ENCODE measurements at regions not wholly inside any gene's neighbourhood (a gene's known extent, or its start where the extent isn't known, plus 50 kb on each side); places are given as distances from the start of the nearest gene placed in this dataset.
"Not testable (repeated sequence)": the region's sequence is repeated elsewhere in the genome, so short reads cannot be mapped to it uniquely, and the experiment has no call there.

DNA sequence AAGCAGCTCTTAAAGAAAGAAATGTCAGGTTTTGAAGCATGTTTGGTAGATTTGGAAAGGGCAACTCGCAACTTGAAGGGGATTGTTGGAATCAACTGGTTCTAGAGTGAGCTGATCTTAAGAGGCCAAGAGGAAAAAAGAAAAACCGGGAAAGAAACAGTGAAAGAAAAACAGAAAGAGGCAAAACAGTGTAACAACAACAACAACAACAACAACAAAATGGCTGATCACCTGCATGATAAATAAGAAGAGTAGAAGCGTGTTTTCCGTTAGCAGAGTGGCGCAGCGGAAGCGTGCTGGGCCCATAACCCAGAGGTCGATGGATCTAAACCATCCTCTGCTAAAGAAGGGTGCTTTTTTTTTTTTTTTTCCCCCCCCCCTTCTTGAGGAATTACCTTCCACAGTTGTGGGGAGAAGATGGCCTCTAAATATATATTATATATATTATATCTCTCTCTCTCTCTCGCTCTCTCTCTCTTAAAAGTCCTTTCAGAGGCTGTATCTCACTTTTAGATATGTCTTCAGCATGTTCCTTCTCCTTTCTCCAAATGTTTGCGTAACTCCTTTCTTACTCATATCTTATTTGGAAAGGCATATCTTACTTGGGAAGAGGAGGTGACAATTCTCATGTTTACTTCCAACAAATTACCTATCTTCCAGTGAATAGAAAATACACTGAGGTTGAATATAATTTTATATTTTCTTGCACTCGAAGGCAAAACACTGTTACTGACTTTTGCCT lies 134.4 kb downstream of the OR2B2 start:
- DNase-seq (ENCODE audit: low spot score) (no peak), ATAC-seq (no peak)
- intact Hi-C loops (cut with DNase I): no loop called here

DNA sequence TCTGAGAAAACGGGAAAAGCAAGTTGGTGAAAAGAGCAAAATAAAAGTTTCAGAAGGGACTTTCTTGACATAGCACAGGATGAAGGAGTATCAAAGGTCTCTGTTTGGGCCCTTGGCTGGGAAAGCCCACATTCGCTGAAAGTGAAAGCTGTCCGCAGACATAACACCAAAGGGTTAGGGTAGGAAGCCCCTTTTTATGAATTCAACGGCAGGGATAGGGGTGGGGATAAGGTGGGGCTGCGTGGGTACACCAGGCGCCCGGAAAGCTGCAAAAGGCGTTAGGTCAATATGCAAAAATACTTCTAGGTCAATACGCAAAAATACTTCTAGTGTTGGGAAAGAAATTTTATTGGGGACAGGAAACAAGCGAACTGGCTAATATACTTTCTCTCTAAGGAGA lies 135.1 kb downstream of the OR2B2 start:
- intact Hi-C loops (cut with DNase I): no loop called here
- DNase-seq (ENCODE audit: low spot score) (no peak), ATAC-seq (no peak)

DNA sequence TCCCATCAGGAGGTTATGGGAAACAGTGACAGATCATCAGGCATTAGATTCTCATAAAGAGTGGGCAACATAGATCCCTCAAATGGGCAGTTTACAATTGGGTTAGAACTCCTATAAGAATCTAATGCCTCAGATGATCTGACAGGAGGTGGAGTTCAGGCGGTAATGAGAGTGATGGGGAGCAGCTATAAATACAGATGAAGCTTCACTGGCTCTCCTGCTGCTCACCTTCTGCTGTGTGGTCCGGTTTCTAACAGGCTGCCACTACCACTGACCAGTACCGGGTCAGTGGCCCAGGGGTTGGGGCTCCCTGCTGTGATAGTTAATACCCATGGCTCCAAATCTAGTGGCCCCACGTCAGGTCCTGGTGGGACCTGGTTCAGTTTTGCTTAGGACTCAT lies 135.7 kb downstream of the OR2B2 start:
- no peak for DNase-seq (ENCODE audit: low spot score)
- ATAC-seq: no peak
- intact Hi-C loops (cut with DNase I): no loop called here

DNA sequence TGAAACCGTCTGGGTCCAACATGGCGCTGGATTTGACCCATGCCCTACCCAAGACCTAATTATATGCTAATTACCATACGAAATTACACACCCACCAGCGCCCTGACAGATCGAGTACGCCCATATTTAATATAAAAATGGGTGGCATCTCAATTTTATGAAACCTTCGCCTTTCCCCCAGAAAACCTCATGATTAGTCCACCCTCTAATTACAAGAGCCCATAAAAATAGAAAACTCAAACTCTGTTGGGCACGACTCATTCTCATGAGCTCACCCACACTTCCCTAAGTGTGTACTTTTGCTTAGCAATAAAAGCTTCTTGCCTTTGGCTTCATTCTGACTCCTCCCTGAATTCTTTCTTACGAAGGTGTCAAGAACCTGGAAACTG lies 136.4 kb downstream of the OR2B2 start:
- DNase-seq (ENCODE audit: low spot score): no peak
- no peak for ATAC-seq
- intact Hi-C loops (cut with DNase I): no loop called here

DNA sequence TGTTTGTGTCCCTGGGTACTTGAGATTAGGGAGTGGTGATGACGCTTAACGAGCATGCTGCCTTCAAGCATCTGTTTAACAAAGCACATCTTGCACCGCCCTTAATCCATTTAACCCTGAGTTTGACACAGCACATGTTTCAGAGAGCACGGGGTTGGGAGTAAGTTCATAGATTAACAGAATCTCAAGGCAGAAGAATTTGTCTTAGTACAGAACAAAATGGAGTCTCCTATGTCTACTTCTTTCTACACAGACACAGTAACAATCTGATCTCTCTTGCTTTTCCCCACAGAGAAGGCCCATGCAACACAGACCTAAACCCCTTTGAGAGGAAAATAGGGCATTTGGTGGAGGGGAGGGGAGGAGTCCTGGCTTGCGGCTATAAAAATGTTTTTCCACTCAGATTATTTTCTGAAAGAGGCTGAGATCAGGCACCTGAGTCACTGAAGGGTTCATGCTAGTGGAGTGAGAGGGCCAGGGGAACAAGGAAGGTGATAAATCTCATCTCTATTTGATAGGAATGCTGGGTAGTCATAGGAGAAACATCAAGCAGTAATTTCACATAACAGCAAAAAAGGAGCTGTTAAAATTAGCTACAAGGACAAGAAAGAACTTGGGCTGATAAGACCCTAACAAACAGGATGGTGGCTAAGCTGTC lies 136.9 kb downstream of the OR2B2 start:
- DNase-seq (ENCODE audit: low spot score); ATAC-seq; intact Hi-C loops (cut with DNase I): not testable (repeated sequence)

DNA sequence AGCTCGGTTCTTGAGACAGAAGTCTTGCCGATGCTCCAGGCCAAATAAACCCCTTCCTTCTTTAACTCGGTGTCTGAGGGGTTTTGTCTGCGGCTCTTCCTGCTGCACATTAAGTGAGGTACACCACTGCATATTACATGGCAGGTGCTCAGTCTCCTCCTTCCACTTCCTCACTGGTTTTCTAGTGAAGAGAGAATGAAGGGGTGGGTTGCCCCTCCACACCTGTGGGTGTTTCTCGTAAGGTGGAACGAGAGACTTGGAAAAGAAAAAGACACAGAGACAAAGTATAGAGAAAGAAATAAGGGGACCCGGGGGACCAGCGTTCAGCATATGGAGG lies 138.0 kb downstream of the OR2B2 start:
- intact Hi-C loops (cut with DNase I); ATAC-seq; DNase-seq (ENCODE audit: low spot score): not testable (repeated sequence)

DNA sequence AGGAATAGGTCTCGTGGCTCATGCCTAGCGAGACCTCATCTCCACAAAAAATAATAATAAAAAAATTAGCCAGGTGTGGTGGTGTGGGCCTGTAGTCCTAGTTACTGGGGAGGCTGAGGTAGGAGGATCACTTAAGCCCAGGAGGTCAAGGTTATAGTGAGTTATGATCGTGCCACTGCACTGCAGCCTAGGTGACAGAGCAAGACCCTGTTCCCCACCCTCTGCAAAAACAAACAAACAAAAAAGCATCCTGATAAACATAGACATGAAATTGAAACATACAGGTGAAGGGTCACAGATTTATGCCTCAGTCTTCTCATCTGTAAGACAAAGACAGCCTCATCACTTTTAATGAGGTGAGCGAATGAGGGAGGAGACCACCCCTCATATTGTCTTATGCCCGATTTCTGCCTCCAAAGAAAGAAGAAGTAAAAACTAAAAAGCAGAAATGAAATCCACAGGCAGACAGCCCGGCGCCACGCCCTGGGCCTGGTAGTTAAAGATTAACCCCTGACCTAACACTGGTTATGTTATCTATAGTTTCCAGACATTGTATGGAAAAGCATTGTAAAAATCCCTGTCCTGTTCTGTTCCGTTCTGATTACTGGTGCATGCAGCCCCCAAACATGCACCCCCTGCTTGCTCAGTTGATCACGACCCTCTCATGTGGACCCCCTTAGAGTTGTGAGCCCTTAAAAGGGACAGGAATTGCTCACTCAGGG lies 138.5 kb downstream of the OR2B2 start:
- intact Hi-C loops (cut with DNase I): not testable (repeated sequence)

DNA sequence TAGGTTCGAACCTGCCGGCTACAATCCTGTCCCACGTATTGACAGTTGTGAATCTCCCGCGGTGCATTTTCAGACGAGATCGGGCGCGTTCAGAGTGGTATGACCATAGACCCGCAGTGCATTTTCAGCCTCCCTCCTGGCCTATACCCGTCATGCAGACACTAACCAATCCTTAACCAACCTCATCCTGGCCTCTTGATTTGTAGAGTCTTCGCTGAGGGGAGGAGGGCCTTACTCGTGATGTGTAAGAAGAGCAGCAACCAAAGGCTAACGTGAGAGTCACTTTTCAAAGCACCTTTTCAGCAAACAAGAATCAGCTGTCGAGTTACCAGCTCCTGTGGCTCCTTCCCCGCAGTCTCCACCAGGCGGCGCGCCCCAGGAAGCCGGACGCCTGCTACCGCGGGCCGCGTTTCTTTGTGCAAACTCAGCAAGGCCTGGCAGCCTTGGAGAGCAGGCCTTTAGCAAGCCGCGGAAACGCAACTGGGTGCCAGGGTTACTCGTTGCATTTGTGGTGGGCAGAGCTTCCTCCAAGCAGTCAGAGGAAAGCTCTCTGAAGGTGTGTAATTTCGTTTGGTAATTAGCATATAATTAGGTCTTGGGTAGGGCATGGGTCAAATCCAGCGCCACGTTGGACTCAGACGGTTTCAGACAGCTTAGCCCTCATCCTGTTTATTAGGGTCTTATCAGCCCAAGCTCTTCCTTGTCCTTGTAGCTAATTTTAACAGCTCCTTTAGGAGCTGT lies 139.8 kb downstream of the OR2B2 start:
- intact Hi-C loops (cut with DNase I): no loop called here
- peak; percentile 94 for ATAC-seq
- DNase-seq (ENCODE audit: low spot score): peak; percentile 89

More for the DNA sequence above, 138.5 kb downstream of the OR2B2 start:
- not testable (repeated sequence) for DNase-seq (ENCODE audit: low spot score); ATAC-seq

DNA sequence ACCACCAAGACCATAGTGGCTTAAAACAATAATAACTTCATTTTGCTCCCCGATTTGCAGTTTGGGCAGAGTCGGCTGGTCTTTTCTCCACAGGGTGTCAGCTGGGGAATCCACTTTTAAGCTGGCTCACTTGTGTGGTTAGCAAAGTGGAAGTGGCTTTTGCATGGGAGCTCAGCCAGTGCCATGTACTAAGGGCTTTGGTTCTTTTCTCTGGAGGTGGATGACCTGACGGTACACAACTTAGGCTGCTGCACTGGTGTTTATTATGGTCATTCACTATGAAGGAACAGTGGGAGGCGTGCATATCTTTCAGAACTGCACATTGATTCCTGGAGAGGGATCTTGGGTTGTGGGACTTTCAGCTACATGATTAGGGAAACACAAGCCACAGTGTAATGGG lies 141.0 kb downstream of the OR2B2 start:
- intact Hi-C loops (cut with DNase I): no loop called here
- ATAC-seq (no peak), DNase-seq (ENCODE audit: low spot score) (no peak)

DNA sequence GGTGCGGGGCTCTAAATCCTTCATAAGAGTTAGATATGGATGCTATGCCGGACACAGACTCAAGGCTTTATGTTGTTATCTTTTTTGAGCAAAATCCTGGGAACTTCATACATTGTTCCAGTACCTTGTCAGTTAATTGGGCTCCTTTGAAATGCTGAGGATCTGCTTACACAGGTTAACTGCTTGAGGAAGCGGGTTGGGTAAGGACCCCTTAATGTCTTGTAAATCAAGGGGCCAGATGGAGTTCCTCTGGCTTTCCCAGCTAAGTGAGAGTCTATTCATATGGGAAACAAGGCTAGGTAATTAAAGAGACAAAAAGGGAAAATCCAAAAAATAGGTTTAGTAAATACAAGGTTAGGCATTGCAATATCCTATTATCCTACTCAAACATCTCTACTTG lies 141.5 kb downstream of the OR2B2 start:
- ATAC-seq (no peak), DNase-seq (ENCODE audit: low spot score) (no peak)
- intact Hi-C loops (cut with DNase I): no loop called here

DNA sequence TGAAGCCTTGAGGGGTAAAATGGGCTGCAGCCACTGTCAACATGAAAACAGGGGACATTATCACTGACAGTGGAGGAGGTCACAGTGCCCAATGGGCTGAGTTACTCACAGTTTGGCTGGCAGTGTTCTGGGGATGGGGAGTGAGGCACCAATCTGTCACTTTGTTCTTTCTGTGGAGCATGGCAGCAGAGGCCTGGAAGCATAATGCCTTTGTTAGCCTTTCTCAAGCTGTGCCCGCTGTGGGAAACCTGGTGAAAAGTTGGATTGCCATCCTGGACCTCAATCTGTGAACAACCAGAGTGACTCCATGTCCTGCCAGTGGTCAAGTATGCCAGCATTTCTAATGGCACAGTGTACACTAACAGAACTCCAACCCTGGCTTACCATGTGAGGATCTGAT lies 143.6 kb downstream of the OR2B2 start:
- ATAC-seq (no peak), DNase-seq (ENCODE audit: low spot score) (no peak)
- intact Hi-C loops (cut with DNase I): no loop called here

DNA sequence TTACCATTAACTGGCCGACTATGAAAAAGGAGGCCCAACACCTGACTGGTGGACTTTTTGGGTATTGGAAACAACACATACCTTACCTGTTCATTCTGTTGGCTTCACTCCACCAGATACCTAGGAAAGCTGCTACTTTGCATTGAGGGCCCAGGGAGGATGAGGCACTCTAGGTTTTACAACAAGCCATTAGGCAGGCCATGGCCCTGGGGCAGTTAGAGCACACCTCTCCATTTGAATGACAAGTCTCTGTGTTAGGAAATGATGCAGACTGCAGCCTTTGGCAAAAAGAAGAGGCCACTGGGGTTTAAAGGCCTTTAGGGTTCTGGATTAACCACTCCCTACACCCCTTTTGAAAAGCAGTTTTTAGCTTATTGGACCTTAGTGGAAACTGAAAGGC lies 144.3 kb downstream of the OR2B2 start:
- no peak for DNase-seq (ENCODE audit: low spot score)
- intact Hi-C loops (cut with DNase I): no loop called here
- no peak for ATAC-seq

DNA sequence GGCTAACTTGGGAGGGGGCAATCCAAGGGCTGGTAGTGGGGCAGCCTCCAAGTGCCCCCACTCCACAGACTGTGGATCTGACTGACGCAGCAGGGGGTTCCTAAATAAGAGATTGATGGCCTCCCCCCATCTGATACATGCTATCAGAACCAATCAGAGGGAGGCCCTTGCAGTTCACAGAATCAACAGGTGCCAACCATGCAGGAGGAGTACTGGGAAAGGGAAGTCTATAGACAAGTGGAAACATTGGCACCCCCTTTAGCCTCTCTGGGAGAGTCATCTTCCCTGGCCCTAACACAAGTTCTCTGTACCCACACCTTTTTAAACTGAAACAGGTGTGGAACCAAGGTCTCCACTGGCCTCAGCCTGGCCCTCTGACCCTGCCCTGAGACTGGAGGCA lies 145.8 kb downstream of the OR2B2 start:
- intact Hi-C loops (cut with DNase I): no loop called here
- ATAC-seq (no peak), DNase-seq (ENCODE audit: low spot score) (no peak)

DNA sequence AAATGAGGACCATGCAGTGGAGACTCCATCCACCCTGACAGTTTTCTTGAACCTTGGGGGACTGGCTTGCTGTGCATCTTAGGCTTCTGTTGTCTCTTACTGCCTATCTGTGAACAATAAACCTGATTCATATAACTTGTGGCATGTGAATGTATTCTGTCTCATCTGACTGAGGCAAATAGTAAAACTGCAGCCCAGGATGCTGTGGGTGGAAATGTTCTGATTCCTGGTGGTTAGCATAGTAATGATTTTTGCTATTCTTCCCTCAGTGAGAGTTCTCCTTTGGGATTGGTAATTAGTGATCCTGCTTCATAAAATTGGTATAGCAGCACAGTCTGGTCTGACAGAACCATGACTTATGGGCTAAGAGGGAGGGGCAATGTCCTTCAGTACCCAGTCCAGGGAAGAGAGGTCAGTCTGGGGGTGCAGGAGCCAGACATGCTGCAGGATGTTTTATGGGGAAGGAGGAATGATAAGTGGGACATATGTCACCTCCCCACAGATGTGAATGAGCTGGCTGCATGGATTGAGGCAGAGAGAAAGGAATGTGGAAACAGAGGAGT lies 147.1 kb downstream of the OR2B2 start:
- ATAC-seq (no peak), DNase-seq (ENCODE audit: low spot score) (no peak)
- intact Hi-C loops (cut with DNase I): no loop called here

DNA sequence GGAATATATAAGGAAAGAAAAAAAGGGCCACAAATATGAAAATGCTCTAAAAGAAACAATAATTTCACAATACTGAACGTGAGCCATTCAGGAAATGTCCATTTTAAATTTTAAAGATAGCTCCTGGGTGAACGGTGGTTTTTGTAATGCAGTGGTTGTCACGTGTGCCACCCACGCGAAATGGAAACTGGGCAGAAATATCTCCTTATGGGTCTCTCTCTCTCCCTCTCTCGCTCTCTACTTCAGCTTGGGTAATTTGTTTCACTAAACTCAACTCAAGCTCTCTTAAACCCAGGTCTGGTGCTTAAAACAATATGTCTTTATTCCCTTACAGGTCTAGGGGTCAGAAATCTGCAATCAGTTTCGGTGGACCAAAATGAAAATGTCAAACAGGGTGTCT lies 150.8 kb downstream of the OR2B2 start:
- DNase-seq (ENCODE audit: low spot score) (no peak), ATAC-seq (no peak)
- intact Hi-C loops (cut with DNase I): no loop called here

DNA sequence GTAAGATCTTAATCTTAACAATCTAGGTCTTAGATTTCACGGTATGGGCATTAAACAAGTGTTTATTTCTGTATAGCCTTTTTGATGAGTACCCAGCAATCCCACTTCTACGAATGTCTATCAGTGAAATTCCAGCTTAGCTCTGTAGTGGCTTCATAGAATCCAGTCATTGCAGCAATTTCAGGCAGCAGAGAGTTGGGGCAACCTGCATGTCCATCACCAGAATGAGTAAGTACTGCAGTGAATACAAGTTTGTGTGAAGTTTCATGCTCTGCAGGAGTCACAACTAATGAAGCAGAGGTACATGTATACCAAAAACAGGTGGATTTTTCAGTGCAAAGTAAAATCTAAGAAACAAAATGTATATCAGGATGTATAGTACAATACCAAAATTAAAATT lies 151.7 kb downstream of the OR2B2 start:
- DNase-seq (ENCODE audit: low spot score): no peak

DNA sequence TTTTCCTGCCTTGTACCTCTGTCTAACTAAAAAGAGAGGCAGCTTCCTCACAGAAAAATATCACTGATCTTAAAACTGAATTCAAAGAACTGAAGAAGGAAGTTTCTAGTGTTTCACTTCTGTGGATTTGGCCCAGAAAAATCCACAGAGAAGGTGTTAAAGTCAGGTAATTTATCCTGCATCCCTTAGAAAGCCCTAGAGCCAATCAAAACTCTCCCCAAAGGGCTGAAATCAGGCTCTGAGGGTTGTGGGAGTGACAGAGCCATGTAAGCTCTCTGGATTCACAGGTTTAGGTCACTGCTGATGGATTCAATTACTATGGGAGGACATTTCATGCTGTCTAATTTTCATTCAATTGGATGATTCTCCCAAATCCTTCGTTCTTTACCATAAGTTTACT lies 152.3 kb downstream of the OR2B2 start:
- intact Hi-C loops (cut with DNase I): no loop called here
- no peak for DNase-seq (ENCODE audit: low spot score)
- no peak for ATAC-seq

More for the DNA sequence above, 151.7 kb downstream of the OR2B2 start:
- ATAC-seq: no peak
- intact Hi-C loops (cut with DNase I): no loop called here

DNA sequence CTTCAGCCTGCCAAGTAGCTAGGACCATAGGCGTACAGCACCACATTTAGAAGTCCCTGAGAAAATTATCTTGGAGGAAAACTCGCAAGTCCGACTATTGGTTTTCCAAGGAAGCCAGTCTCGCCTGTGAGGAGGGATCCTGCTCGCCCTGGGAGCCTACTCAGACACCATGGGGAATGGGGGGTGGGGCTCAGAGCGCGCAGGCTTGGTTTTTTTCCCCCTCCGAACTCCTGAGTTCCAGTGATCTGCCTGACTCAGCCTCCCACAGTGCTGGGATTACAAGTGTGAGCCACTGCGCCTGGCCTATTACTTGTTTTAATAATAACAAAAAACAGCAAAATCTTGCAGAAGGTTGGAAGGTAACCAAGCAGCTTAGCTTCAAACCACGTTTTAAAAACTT lies 153.7 kb downstream of the OR2B2 start:
- DNase-seq (ENCODE audit: low spot score) (no peak), ATAC-seq (no peak)
- intact Hi-C loops (cut with DNase I): no loop called here

DNA sequence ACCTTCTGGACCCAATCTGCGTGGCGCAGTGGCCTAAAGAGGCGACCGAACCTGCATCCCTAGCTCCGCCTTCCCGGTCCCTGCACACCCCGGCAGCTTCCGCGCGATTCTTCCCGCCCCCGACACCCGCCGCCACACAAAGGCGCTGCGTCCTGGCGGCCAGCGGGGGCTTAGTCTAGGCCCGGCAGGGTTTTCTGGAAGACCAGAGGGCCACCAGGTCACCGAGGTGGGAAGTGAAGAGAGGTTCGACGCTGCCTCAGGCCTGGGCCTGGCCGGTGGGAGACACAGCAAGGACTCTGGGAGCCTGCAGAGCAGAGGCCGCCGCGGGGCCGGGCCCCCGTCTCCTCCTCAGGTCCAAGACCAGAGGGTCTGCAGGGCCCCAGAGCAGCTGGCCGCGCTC lies 154.9 kb downstream of the OR2B2 start:
- DNase-seq (ENCODE audit: low spot score) (no peak), ATAC-seq (no peak)
- intact Hi-C loops (cut with DNase I): no loop called here
